PC-3 (cell line): ENCODE measurements at regions not wholly inside any gene's neighbourhood (a gene's known extent, or its start where the extent isn't known, plus 50 kb on each side); places are given as distances from the start of the nearest gene placed in this dataset.
A peak's percentile ranks its signal among the peaks of the same experiment; 100 is the strongest.

Source experiments
- ATAC-seq: fragments of 200-7000 bp; cut with Tn5 transposase; 2 replicates; pipeline ENCODE4 v1.9.1; 2020; ENCODE audit warnings: mild to moderate bottlenecking, moderate library complexity
- BruUV-seq: library from RNA; stranded (reverse); fragments of 400-500 nt; replicated peaks from 2 replicates; lab custom pipeline; 2021; lab: Mats Ljungman, UMichigan
- CTCF ChIA-PET: fragments of 300-600 bp; sonication (Branson Sonifier 250); formaldehyde crosslinking; loops from one replicate; lab custom pipeline; 2022; ENCODE audit warnings: antibody characterized with exemption; lab: Charles Lee
- POLR2A ChIA-PET: fragments of 300-600 bp; sonication (Branson Sonifier 250); formaldehyde crosslinking; loops from one replicate; lab custom pipeline; 2022; ENCODE audit warnings: antibody characterized with exemption; ENCODE audit not compliant: unreplicated experiment; lab: Charles Lee
- DNase-seq: peaks from one replicate; pipeline ENCODE4 v3.0.0-alpha.2; 2015
- H2AFZ ChIP-seq: fragments of 300-600 bp; sonication (generic); 2 replicates; pipeline ENCODE4 v1.6.0; 2016; ENCODE audit warnings: antibody characterized with exemption, low read length
- H3F3A ChIP-seq: fragments of 300-600 bp; sonication (generic); one replicate; pipeline ENCODE4 v1.6.0; 2017; ENCODE audit warnings: antibody characterized with exemption, low read length, control low read depth, mild to moderate bottlenecking; ENCODE audit not compliant: unreplicated experiment
- H3K27ac ChIP-seq: fragments of 300-600 bp; sonication (generic); 2 replicates; pipeline ENCODE4 v1.5.1; 2016; ENCODE audit warnings: mild to moderate bottlenecking, low read length
- H3K27me3 ChIP-seq: fragments of 300-600 bp; sonication (generic); 2 replicates; pipeline ENCODE4 v1.6.1; 2016; ENCODE audit warnings: low read length, mixed read lengths
- H3K36me3 ChIP-seq: fragments of 300-600 bp; sonication (generic); 2 replicates; pipeline ENCODE4 v1.6.1; 2016; ENCODE audit warnings: low read depth, mixed run types, low read length, mixed read lengths
- H3K4me1 ChIP-seq: fragments of 300-600 bp; sonication (generic); 2 replicates; pipeline ENCODE4 v1.5.1; 2016; ENCODE audit warnings: low read length; ENCODE audit not compliant: insufficient read depth
- H3K4me2 ChIP-seq: fragments of 300-600 bp; sonication (generic); 2 replicates; pipeline ENCODE4 v1.6.0; 2016; ENCODE audit warnings: low read length
- H3K4me3 ChIP-seq: fragments of 300-600 bp; sonication (generic); 2 replicates; pipeline ENCODE4 v1.5.1; 2016; ENCODE audit warnings: mild to moderate bottlenecking, low read length, mixed read lengths
- H3K79me2 ChIP-seq: fragments of 300-600 bp; sonication (generic); 2 replicates; pipeline ENCODE4 v1.6.1; 2017; ENCODE audit warnings: low read length, mixed read lengths
- H3K9ac ChIP-seq: fragments of 300-600 bp; sonication (generic); 2 replicates; pipeline ENCODE4 v1.6.0; 2016; ENCODE audit warnings: mild to moderate bottlenecking, low read length
- H3K9me2 ChIP-seq: fragments of 300-600 bp; sonication (generic); replicated peaks from 2 replicates; pipeline ENCODE4 v1.6.1; 2016; ENCODE audit warnings: mixed run types, low read length, mixed read lengths
- H3K9me3 ChIP-seq: fragments of 300-600 bp; sonication (generic); 2 replicates; pipeline ENCODE4 v1.6.1; 2016; ENCODE audit warnings: low read length, mixed read lengths
- H4K20me1 ChIP-seq: fragments of 300-600 bp; sonication (generic); 2 replicates; pipeline ENCODE4 v1.6.1; 2016; ENCODE audit warnings: low read length, mixed read lengths
- EZH2 ChIP-seq: fragments of 300-600 bp; sonication (generic); IDR thresholded peaks from one replicate; pipeline ENCODE4 v1.6.1; 2017; ENCODE audit warnings: antibody characterized with exemption, mild to moderate bottlenecking, low read length; ENCODE audit not compliant: unreplicated experiment
- EZH2phosphoT487 ChIP-seq: fragments of 300-600 bp; sonication (generic); IDR thresholded peaks from 2 replicates; pipeline ENCODE4 v1.6.1; 2018; ENCODE audit warnings: mild to moderate bottlenecking, antibody characterized with exemption, low read length, borderline replicate concordance
- intact Hi-C: fragments of 100-400 bp; cut with micrococcal nuclease; formaldehyde crosslinking; loops from 2 replicates; pipeline ENCODE4 v1.9.0; 2023
- TF ChIP-seq, protein P1 (sequence below): fragments of 300-600 bp; sonication (generic); conservative IDR thresholded peaks from 2 replicates; pipeline ENCODE4 v1.5.1; 2017; ENCODE audit warnings: antibody characterized with exemption, low read depth, mild to moderate bottlenecking, low read length

DNA sequence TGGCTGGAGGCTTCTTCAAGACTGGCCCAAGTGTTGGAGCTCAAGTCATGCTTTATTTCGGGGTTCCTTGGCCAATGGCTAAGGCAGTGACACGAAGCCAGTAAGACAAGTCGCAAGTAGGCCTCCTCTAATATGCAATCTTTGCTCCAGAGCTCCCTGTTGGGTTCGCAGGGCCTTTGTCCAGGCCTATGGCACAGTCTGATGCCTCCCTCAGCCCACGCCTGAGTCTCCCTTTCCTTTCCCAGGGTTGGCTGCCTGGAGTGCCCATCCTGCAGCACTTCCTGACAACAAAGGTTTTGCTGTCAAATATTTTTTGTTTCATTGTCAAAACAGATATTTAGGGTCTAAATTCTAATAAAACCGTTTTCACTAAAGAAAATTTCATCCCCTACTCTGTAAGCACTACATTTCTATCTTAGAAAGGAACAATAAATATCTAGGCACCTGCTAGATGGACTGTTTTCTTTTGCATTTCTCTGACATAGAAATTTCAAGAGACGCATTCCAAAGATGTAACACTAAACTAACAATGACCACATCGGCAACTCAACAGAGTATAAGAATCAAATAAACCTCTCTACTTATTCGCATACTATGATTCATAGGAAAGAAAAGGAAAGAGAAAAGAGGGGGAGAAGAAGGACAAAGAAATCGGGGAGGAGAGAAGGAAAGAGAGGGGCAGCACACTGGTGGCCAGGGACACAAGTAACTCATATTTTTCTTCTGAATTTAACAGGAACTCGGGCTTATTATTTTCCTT is 393.1 kb upstream of the ATP11B start:
- TF ChIP-seq EZH2phosphoT487 (no peak), EZH2 (no peak)
- TF ChIP-seq, protein P1, sequence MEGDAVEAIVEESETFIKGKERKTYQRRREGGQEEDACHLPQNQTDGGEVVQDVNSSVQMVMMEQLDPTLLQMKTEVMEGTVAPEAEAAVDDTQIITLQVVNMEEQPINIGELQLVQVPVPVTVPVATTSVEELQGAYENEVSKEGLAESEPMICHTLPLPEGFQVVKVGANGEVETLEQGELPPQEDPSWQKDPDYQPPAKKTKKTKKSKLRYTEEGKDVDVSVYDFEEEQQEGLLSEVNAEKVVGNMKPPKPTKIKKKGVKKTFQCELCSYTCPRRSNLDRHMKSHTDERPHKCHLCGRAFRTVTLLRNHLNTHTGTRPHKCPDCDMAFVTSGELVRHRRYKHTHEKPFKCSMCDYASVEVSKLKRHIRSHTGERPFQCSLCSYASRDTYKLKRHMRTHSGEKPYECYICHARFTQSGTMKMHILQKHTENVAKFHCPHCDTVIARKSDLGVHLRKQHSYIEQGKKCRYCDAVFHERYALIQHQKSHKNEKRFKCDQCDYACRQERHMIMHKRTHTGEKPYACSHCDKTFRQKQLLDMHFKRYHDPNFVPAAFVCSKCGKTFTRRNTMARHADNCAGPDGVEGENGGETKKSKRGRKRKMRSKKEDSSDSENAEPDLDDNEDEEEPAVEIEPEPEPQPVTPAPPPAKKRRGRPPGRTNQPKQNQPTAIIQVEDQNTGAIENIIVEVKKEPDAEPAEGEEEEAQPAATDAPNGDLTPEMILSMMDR: no peak
- CTCF ChIA-PET: no interaction called here
- no peaks in the 10 kb centered on the region for H3K9me2 ChIP-seq

DNA sequence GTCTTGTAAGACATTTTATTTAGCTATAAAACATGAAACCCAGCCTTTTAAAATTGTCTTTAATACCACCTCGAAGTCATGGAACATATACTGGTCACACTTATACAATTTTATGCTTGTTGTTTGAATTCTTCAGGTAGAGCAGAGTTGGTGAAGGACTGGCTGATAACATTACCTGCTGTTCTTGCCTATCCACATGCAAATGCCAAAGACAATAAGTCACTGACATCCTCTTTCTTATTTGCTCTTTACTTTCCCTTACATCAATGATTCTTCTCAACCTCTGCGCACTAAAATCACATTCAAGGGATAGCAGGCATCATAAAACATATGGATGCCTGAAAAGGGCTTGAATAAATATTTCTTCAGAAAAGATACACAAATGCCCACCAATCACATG is 392.5 kb upstream of the ATP11B start:
- DNase-seq (no peak), ATAC-seq (no peak)
- TF ChIP-seq, protein P1: no peak
- TF ChIP-seq EZH2: no peak
- TF ChIP-seq EZH2phosphoT487: no peak
- no peak overlapping the region for H3K4me3 ChIP-seq
- no peak overlapping the region for H2AFZ ChIP-seq
- H3K79me2 ChIP-seq: no peaks in the 10 kb centered on the region
- intact Hi-C loops: no loop called here
- H3F3A ChIP-seq: no peaks in the 10 kb centered on the region
- no peak overlapping the region for H3K9ac ChIP-seq
- ChIA-PET CTCF (no interaction called here), POLR2A (no interaction called here)
- H4K20me1 ChIP-seq: no peaks in the 10 kb centered on the region
- H3K4me2 ChIP-seq: no peak overlapping the region
- H3K4me1 ChIP-seq: peaks cover 2% of the 10 kb centered on the region
- H3K9me3 ChIP-seq: no peaks in the 10 kb centered on the region
- no TSS peak for BruUV-seq
- H3K36me3 ChIP-seq: no peaks in the 10 kb centered on the region
- H3K27ac ChIP-seq: no peak overlapping the region
- no peaks in the 10 kb centered on the region for H3K27me3 ChIP-seq
- H3K9me2 ChIP-seq: no peaks in the 10 kb centered on the region

More for the DNA sequence above, 393.1 kb upstream of the ATP11B start:
- no TSS peak for BruUV-seq
- Histone ChIP-seq H4K20me1 (no peaks in the 10 kb centered on the region), H3K4me1 (no peaks in the 10 kb centered on the region), H2AFZ (peak overlapping the region; percentile 28; the same call in 1 of the 2 replicates), H3K4me2 (no peak overlapping the region), H3F3A (no peaks in the 10 kb centered on the region), H3K27me3 (no peaks in the 10 kb centered on the region), H3K9ac (no peak overlapping the region), H3K9me3 (no peaks in the 10 kb centered on the region), H3K36me3 (no peaks in the 10 kb centered on the region), H3K79me2 (no peaks in the 10 kb centered on the region), H3K4me3 (no peak overlapping the region), H3K27ac (no peak overlapping the region)
- intact Hi-C loops: no loop called here
- POLR2A ChIA-PET: no interaction called here
- DNase-seq (peak; percentile 26), ATAC-seq (peak; percentile 59)

DNA sequence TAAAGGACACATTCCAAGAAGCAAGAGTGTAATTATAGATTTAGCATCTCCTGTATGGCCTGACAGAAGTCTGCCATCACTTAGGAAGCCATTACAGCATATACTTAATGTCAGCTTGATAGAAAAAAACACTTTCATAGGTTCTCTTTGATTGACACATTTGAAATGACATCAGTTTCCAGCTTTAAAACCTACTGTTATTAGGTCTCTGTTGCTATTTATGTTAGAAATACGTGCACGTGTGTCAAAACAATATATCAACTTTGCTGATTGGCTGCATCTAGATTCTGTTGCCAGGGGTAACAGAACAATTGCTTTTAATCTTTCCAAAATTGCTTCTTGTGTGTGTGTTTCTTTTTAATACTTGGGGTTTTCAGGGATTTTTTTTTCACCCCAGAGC is 389.3 kb upstream of the ATP11B start:
- no peak overlapping the region for H2AFZ ChIP-seq
- peaks cover 5% of the 10 kb centered on the region for H3K4me1 ChIP-seq
- H3K9ac ChIP-seq: no peak overlapping the region
- DNase-seq (no peak), ATAC-seq (no peak)
- POLR2A ChIA-PET: no interaction called here
- no peaks in the 10 kb centered on the region for H3K79me2 ChIP-seq
- no peaks in the 10 kb centered on the region for H3K9me3 ChIP-seq
- H3K36me3 ChIP-seq: no peaks in the 10 kb centered on the region
- no TSS peak for BruUV-seq
- H3K27me3 ChIP-seq: no peaks in the 10 kb centered on the region
- TF ChIP-seq EZH2 (no peak), EZH2phosphoT487 (no peak)
- TF ChIP-seq, protein P1: no peak
- no peak overlapping the region for H3K4me3 ChIP-seq
- H4K20me1 ChIP-seq: no peaks in the 10 kb centered on the region
- no peaks in the 10 kb centered on the region for H3K9me2 ChIP-seq
- H3K4me2 ChIP-seq: no peak overlapping the region
- no peak overlapping the region for H3K27ac ChIP-seq
- no peaks in the 10 kb centered on the region for H3F3A ChIP-seq
- CTCF ChIA-PET: no interaction called here
- intact Hi-C loops: no loop called here
